HTR-8/SVneo (cell line): ENCODE measurements at regions not wholly inside any gene's neighbourhood (a gene's known extent, or its start where the extent isn't known, plus 50 kb on each side); places are given as distances from the start of the nearest gene placed in this dataset.

Experiments used
- DNase-seq: peaks from one replicate; pipeline ENCODE4 v3.0.0; 2011; ENCODE audit warnings: low spot score, mixed read lengths; ENCODE audit not compliant: insufficient read length
- FAIRE-seq: peaks from 2 replicates; lab custom pipeline; 2011; peaks lifted over from hg19 to GRCh38; lab: Jason Lieb, UNC

DNA sequence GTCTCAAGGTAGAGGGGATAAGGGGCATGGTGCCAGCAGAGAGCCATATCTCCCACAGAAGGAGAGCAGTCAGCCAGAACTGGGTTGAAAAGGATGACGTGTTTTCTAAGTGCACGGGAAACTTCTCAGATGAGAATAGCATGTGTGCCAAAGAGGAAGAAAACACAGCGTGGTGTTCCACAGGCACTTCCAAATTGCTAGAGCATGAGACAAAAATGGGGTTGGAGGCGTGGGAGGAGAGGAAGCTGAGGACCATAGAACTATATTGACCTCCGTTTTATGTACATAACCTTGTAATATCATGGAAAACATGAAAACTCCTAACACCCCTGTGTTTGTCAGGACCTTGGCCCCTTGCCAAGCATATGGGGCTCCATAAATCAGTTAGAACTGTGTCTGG, 682.7 kb upstream of the RAB6C start:
- DNase-seq (no peak), FAIRE-seq (no peak)

DNA sequence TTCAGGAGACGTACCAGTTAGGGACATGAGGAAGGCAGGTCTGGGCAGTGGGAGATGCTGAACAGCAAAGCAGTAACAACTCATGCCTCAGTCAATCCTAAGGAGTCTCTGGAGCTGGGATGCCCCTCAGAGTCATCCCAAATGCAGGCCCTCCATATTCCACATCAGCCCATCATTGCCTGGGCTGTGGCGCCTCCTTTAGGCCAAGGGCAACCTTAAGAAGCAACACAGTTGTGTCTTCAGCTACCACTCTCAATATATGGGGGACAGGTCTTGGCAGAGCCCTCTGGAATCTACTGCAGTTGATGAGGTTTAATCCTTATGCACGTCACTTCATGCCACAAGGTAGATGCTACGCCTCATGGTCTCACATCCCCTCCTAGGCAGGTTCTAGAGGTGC, 682.0 kb upstream of the RAB6C start:
- no peak for FAIRE-seq
- no peak for DNase-seq

DNA sequence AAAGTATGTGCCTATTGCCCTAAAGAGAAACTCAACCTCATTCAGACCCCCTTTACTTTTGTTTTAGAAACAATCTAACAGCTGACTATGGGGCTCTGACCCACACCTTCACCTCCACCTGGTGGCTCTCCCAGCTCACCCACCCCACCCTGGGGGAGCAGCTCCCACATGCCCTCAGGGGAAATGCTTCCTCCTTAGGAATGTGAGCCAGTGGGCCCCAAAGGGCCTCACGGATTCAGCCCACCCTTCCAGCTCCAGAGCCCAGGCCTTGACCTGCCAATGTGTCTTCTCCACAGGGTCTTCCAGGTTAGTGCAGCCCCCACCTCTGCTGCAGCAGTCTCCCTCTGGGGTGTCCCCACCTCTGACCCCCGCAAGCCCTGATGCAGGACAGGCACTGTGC, 680.1 kb upstream of the RAB6C start:
- no peak for FAIRE-seq
- DNase-seq: no peak

DNA sequence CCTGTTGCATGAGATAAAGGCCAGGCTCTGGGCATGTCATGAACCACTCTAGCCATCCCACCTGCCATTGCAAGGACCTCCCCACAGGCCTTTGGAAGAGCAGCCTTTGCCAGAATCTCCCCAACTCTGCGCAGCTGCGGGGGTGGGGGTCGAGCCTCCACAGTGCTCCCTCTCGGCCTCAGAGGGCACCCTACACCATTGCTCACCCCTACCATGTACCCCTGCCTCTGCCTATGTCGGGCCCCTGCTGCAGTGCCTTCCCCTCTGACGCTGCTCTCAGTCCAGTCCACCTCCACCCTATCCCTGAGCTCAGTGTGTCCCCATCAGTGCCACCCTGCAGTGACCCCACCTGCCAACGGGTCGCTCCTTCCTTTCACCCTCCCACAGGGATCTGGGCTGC, 679.7 kb upstream of the RAB6C start:
- DNase-seq (no peak), FAIRE-seq (no peak)

DNA sequence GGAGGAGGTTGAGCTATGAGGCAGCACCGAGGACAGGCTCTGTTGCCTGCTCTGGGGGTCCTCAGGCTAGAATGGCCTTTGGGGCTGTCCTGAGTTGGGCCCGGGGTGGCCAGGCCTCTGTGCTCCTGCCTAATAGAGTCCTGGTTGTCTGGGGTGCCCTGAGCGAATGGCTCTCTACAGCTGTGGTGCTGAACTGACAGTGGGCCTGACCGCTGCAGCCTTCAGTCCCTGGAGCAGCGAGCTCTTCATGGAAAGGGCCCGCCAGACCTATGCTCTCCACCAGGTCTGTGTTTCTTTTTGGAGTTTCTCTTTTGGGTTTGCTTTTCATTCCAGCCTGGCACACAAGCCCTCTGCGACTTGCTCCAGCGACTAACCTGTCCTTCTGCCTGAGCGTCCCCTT, 679.0 kb upstream of the RAB6C start:
- no peak for FAIRE-seq
- DNase-seq: no peak

DNA sequence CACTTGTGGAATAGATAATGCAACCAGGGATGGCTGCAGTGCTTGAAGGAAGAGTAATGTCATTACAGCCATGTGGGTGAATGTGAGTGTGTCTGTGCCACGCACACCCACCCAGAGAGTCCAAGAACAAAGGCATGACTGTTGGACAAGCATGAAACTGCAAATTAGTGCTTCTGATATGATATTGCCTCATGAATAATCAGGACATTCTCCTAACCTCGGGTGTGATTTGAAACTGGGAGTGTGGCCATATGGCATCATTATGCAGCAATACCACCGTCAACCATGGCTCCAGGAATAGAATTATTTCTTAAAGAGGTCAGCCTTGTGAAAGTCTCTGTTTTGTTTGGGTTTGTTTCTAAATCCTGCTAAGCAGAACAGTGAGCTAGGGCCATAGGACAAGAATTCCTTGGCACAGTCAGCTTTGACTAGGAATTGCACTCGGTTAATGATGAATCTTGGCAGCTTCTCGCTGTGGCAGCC, 678.0 kb upstream of the RAB6C start:
- DNase-seq: no peak

DNA sequence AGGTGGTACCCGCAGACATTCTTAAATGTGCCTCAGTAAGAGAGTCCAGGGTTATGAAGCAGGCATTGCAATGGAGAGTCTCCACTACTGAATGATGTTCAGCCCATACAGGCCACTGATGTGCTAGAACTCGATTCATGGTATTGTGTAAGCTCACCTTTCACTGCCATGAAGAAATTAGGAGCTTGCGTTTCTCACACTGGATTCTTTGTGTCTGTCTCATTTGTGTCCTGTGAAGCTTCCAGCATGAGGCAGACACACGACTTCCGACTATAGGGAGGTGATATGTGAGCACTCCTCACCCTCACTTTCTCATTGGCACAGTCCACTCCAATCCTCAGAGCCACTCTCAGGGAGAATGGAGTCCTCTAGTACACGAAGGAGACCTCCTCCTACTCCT, 677.4 kb upstream of the RAB6C start:
- FAIRE-seq (no peak), DNase-seq (no peak)

More for the DNA sequence above, 678.0 kb upstream of the RAB6C start:
- FAIRE-seq: no peak

DNA sequence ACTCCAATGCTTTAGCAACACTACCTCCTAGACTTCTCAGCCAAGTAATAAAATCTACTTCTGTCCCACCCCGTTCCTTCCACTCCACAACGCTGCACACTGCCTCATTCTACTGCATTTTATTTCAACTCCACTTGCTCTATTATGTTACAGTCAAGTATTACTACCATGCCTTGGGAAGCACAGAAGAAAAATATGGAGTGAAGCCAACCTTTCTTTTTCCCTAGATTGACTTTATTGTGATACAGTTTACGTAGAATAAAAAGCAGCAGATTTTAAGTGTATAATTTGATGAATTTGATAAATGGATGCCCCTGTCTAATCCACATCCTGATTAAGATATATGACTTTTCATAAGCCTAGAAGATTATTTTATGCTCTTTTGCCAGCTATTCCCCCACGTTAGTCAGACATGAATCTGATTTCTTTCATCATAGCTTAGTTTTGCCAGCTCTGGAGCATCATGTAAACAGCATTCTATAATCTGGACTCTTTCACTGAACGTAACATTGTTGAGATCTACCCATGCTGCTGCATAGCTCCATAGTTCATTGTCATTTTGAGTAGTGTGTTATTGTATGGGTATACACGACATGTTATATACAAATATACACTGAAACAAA, 676.8 kb upstream of the RAB6C start:
- DNase-seq: no peak
- no peak for FAIRE-seq

DNA sequence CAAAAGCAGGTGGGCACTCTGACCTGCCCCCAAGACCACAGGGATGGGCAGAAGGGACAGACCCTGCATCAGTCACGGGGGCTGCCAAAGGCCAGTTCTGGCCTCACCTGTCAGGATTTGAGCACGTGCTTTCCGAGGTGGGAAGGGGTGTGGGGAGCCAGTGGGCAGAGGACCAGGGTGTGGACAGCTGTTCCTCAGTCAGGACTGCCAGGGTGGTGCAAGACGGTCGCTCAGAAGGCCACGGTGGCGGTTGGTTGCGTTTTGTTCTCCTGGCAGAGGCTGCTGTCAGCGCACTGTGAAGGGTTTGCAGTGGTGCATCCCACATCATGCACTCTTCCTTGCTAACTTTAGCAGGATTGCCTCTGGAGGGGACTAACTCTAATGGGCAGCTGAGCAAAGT, 665.3 kb upstream of the RAB6C start:
- DNase-seq (no peak), FAIRE-seq (no peak)

DNA sequence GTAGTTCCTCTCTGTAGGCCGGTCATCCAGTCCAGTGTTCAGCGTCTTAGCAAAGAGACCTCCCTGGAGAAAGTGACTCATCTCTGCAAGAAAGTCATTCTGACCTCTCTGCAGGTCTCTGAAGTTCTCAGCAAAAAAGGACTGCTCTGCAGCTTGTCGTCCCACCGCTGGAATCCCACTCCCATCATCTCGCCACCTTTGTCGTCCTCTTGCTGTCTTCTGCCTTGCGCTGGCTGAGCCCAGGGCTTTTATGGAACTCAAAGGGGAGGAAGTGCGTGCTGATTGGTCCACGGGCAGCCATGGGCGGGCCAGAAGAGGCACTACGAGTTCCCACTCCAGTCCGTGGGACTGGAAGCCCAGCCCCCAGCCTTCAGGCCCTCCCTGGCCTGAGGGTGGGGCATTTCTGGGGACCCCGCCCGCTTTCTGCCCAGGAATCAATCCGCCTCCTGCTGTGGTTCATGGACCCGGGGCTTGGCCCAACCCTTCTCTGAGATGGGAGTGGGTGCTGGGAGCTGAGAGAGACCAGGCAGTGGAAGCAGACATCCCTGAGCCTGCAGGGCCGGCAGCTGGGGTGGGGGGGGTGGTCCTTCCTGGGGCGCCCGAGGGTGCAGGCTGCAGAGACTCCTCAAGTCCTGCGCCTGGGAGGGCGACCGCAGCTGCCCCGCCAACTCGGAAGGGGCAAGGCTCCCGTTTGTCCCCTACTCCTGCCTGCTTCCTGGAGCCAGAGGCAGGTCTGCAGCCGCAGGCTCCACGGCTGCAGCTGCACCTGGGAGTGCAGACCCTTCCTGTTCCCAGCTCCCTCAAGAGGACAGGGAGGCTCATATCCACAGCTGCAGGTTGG, 660.7 kb upstream of the RAB6C start:
- DNase-seq (no peak), FAIRE-seq (no peak)

DNA sequence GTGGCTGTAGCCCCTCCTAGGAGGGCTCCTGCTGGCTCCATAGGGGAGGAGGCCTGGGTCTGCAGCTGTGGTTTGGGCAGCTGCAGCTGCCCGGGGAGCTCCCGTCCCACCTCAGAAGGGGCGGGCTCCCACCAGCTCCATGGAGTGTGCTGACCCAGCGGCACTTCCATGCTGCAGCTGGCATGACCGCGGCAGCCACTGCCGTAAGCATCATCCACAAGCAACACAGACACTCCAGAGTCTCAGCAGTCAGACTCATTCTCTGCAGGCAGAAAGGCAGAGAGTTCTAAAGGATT, 660.1 kb upstream of the RAB6C start:
- FAIRE-seq (no peak), DNase-seq (no peak)

DNA sequence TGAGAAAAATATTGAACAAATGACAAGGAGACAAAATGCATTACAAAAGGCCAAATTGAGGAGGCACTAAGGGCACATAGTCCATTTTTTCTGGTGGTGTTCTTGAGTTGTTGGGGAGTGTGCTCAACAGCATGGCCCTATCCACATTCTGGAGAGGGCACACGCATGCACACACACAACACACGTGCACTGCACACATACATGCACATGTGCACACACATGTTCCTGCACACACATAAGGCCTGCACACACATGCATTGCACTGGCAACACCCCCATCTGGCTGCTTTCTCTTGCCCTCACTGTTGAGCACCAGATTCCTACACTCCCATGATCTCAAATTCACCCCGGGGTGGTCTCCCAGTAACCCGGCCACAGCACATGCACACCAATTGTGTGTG, 659.2 kb upstream of the RAB6C start:
- DNase-seq: no peak
- no peak for FAIRE-seq

DNA sequence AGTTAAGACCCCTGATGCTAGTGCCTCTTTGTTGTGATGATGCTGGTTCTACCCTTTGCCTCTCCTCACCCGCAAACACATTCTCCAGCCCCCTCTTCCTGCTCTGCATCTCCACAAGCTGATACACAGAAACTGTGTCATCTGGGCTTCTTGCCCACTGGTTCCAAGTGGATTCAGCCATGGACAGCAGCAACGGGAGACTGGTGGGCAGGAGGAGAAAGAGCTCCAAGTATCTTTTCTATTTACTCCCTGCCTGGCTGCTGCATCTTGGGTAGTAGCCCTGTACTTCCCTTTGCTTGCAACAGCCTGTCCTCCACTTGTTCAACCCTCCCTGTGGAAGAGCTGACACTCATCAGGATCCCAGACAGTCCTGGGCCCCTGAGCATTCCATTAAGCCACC, 655.1 kb upstream of the RAB6C start:
- no peak for FAIRE-seq
- DNase-seq: no peak

DNA sequence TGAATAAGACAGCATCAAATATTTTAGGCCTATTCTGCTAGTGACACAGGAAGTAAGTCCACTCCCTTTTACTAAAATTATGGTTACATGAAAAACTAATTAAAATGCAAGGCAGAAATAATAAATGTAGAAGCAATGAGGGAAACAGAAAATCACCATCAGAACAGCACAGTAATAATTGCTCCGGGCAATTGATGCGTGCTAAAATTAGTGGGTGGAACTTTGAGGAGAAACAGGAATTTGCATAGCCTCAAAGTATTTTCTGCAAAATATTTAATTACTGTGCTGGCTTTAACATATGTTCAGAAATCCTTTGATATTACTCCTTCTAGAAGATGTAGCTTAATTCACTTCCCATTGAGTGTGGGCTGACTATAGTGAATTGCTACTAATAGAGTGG, 654.3 kb upstream of the RAB6C start:
- DNase-seq (no peak), FAIRE-seq (no peak)

DNA sequence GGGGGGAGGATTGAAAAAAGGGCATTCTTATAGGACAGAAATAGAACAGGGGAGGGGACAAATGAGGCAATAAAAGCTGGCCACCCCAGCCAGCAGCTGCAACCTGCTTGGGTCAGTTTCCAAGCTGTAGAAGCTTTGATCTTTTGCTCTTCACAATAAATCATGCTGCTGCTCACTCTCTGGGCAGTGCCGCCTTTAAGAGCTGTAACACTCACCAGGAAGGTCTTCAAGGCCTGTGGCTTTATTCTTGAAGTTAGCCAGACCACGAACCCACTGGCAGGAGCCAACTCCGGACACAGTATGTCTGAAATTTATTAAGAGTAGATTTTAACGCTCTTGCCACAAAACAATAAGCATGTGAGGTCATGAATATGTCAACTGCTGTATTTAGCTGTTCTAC, 649.9 kb upstream of the RAB6C start:
- FAIRE-seq (no peak), DNase-seq (no peak)

DNA sequence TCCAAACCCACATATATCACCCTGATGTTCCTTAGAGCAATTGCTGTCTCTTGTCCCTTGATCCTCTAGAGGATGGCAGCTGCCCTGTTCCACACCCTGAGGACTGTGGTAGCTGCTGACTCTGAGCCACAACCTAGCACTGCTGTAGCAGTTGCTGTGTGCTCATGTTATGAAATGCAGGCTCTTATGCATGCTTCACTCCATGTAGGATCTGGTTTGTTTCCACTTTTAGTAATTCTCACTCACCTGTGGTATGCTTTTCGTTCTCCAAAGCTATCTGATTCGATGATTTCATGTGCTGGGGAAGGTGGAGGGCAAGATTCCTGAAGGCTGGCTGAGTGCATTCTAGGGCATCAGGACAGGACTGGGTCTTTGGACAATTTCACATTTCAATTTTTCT, 649.0 kb upstream of the RAB6C start:
- no peak for DNase-seq
- no peak for FAIRE-seq

DNA sequence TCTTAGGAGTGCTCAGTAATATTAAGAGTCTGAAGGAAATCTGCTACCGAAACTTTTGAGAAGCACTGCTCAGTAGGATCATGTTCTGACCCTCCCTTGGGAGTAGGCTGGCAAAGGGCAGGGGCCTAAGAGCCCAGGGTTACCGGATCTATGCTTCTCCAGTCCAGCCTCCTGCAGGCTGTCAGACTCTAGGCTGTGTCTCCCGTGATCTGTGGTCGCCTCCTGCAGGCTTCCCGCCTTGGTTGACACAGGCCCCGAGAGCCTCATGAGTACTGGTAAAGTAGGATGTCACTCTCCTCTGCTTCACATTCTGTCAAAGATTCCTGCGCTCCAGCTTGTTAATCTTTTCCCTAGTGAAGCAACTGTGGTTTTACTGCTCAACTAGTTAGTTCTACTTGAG, 647.8 kb upstream of the RAB6C start:
- FAIRE-seq (no peak), DNase-seq (no peak)

DNA sequence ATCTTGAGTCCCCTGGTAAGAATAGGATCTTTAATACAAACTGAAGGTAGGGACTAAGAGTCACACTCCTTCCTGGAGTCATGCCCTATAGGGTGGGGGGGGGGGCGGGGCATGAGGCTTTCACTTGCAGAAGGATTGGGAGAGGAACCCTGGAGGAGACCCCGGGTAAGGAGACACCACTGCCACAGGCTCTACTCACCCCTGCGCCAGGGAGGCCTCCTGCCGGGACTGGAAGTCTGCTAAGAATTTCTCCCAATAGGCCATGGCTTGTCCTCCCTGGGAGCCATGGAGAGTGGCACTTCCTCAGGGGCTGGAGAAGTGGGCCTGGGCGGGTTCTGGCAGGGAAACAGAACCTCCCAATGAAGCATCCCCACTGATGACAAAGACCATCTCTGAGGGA, 645.3 kb upstream of the RAB6C start:
- no peak for FAIRE-seq

DNA sequence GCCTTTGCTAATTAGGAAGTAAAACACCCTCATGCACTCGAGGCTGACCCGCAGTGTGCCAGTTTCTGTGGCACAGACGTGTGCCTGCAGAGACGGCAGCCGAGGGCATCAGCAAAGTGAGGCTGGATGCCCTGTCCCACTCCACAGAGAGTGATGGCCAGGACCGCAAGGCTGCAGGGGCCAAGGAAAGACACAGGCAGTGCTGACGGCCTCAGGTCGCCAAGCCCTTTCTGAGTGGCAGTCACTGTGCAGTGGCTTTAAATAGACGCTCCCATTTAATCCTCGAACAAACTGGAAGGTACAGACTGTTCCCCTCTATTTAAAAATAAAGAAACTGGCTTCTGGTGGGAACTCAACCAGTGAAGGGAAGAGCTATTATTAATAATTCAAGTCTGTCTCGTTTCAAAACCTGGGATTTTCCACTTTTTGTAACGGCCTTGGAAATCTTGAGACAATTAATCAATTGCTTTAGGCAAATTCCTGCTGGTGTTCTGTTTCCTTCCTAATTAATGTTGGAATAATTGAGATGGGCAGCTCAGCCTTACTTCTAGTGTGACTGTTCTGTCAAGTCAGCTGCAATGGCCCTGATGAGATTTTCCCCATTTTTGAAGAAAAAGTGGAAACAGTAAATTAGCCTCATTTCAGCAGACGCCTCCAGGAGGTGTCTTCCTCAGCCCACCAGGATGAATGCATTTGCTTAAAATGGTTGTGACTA, 644.6 kb upstream of the RAB6C start:
- no peak for DNase-seq
- no peak for FAIRE-seq

More for the DNA sequence above, 645.3 kb upstream of the RAB6C start:
- DNase-seq: no peak

DNA sequence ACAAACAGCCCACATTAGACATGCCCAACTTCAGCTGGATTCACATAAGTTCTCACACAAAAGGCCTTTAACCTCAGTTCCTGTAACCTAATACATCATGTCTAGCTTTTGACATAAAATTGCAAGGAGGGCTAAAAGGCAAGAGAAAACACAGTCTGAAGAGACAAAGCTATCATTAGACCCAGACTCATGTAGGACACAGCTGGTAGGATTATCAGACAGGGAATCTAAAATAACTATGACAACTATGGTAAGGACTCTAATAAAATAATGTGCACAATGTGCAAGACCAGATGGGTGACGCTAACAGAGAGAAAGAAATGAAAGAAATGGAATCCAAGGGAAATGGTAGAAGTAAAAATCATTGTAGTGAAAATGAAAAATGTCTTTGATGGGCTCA, 643.2 kb upstream of the RAB6C start:
- no peak for DNase-seq
- no peak for FAIRE-seq

DNA sequence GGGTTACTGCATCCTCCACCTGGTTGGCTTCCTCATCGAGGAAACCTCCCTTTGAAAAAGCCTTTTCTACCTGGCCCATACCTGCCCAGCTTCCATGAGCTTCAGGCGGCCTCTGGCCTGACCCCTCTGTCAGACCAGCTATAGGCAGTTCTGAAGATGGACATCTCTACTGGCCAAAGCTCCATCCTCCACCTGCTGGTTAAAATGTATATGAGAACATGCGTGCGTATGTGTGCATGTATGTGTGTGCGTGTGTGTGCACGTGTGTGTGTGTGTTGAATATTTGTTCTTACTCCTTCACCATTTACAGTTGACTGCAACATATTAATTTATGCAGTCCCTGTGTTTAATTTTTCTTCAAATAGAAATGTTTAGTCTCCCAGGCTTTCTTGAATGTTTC, 642.4 kb upstream of the RAB6C start:
- no peak for FAIRE-seq
- DNase-seq: no peak
